GM23248 (cell line): ENCODE measurements at regions not wholly inside any gene's neighbourhood (a gene's known extent, or its start where the extent isn't known, plus 50 kb on each side); places are given as distances from the start of the nearest gene placed in this dataset.

ENCODE experiments used
- EZH2 ChIP-seq: fragments of 200-600 bp; sonication (generic); IDR thresholded peaks from 2 replicates; pipeline ENCODE4 v1.6.1; 2018; ENCODE audit warnings: antibody characterized with exemption, mild to moderate bottlenecking; ENCODE audit not compliant: insufficient read depth, poor library complexity, severe bottlenecking
- EZH2phosphoT487 ChIP-seq: fragments of 200-600 bp; sonication (generic); IDR thresholded peaks from 2 replicates; pipeline ENCODE4 v1.6.1; 2018; ENCODE audit warnings: antibody characterized with exemption, moderate library complexity, mild to moderate bottlenecking, low read depth; ENCODE audit not compliant: insufficient read depth

DNA sequence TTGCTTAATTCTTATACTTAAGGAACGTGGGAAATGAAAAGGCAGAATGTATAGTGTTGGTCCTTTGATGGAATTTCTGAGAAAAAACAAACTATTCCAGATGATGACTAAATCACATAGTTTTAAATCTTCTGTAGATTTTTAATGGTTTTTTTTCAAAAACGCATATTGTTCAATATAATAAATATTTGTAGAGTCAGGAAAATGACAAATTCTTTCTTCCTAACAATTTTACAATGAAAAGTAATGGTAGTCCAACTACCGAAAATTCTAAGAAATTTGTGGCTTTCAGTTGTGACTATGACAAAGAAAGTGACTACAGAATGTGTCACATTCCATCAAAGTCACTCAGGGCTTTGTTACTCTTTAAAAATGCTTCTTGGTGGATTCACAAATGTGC is 164.8 kb upstream of the PITX2 start:
- TF ChIP-seq EZH2 (no peak), EZH2phosphoT487 (no peak)
